Peyer's patch (tissue), 4 donors: ENCODE measurements at regions not wholly inside any gene's neighbourhood (a gene's known extent, or its start where the extent isn't known, plus 50 kb on each side); places are given as distances from the start of the nearest gene placed in this dataset.

Source experiments
- CTCF ChIP-seq, 6 experiments: fragments of 450-650 bp in 4 of 6; fragments of 200-600 bp in 2 of 6; sonication (generic) in 1 of 6; IDR thresholded peaks; one replicate each; pipeline ENCODE4 v1.5.1; 2017 to 2019; ENCODE audit warnings: antibody characterized with exemption in 6 of 6, mild to moderate bottlenecking in 3 of 6, moderate library complexity in 1 of 6
- POLR2A ChIP-seq, 2 donors: fragments of 450-650 bp; IDR thresholded peaks; one replicate each; pipeline ENCODE4 v1.5.1; 2017; ENCODE audit warnings: antibody characterized with exemption in 2 of 2, mild to moderate bottlenecking in 2 of 2, moderate library complexity in 2 of 2

- TF ChIP-seq CTCF (IDR thresholded peaks at IDR 0.05) (no peak), POLR2A (IDR thresholded peaks at IDR 0.05) (no peak)
Observed at GRCh38 chr1:18047122-18047521, 60.5 kb upstream of the IGSF21 start.
